Mammary epithelial cell (primary cell): ENCODE measurements at regions not wholly inside any gene's neighbourhood (a gene's known extent, or its start where the extent isn't known, plus 50 kb on each side); places are given as distances from the start of the nearest gene placed in this dataset.

Experiments
- CTCF ChIP-seq, 2 donors: IDR thresholded peaks in 1 of 2; conservative IDR thresholded peaks in 1 of 2; 2 replicates each; pipeline ENCODE4 v1.5.1; 2011 to 2012; ENCODE audit warnings: inconsistent platforms in 2 of 2, low read length in 2 of 2, mild to moderate bottlenecking in 2 of 2, control low read depth in 1 of 2, low read depth in 1 of 2; ENCODE audit not compliant: insufficient read depth in 1 of 2; ENCODE audit errors: extremely low read depth in 1 of 2
- EZH2 ChIP-seq: IDR thresholded peaks from 2 replicates; pipeline ENCODE4 v1.6.1; 2012; ENCODE audit warnings: low read length, inconsistent platforms, borderline replicate concordance

DNA sequence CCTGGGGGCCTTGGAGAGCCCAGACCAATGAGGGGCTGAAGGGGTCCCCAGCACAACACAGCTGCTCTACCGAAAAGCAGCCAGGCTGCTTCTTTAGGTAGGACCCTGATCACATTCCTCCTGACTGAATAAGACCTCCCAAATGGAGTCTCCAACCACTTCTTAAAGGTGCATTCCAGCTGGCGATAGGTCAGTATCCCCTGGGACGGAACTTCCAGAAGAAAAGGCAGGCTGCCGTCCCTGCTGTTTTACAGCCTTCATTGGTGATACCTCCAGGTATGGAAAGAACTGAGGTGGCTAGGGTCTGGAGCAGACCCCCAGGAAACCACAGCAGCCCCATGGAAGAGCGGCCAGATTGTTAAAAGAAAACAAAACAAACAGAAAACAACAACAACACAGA is 340.6 kb downstream of the BTG1 start:
- no peak for TF ChIP-seq CTCF (conservative IDR thresholded peaks at IDR 0.05 in 1 of 2, IDR thresholded peaks at IDR 0.05 in 1 of 2; ENCODE audit: extremely low read depth in 1 of 2, insufficient read depth in 1 of 2, low read depth in 1 of 2, low read length in 2 of 2)
- TF ChIP-seq EZH2, result no peak
